Mesothelial cell of epicardium (in vitro differentiated cells): ENCODE measurements at regions not wholly inside any gene's neighbourhood (a gene's known extent, or its start where the extent isn't known, plus 50 kb on each side); places are given as distances from the start of the nearest gene placed in this dataset.

Source experiments
- DNase-seq, 2 experiments: peaks; one replicate each; pipeline ENCODE4 v3.0.0; 2021; ENCODE audit warnings: low spot score in 2 of 2; ENCODE audit not compliant: unreplicated experiment in 2 of 2
- H3K27ac Mint-ChIP-seq: 2 replicates; pipeline ENCODE4 v1.8.0; 2021; ENCODE audit warnings: mixed read lengths
- H3K27me3 Mint-ChIP-seq: 2 replicates; pipeline ENCODE4 v1.8.0; 2021; ENCODE audit warnings: low read depth, mixed read lengths
- H3K36me3 Mint-ChIP-seq: 2 replicates; pipeline ENCODE4 v1.8.0; 2021; ENCODE audit warnings: mixed read lengths
- H3K4me1 Mint-ChIP-seq: 2 replicates; pipeline ENCODE4 v1.8.0; 2021; ENCODE audit warnings: mixed read lengths
- H3K4me3 Mint-ChIP-seq: 2 replicates; pipeline ENCODE4 v1.8.0; 2021; ENCODE audit warnings: mild to moderate bottlenecking, moderate library complexity, mixed read lengths
- H3K9me3 Mint-ChIP-seq: 2 replicates; pipeline ENCODE4 v1.8.0; 2021; ENCODE audit warnings: mixed read lengths
- TF ChIP-seq, protein P1 (sequence below): fragments of 200-600 bp; sonication (generic); IDR thresholded peaks from one replicate; pipeline ENCODE4 v1.5.0; 2021; ENCODE audit warnings: antibody characterized with exemption; ENCODE audit not compliant: unreplicated experiment

DNA sequence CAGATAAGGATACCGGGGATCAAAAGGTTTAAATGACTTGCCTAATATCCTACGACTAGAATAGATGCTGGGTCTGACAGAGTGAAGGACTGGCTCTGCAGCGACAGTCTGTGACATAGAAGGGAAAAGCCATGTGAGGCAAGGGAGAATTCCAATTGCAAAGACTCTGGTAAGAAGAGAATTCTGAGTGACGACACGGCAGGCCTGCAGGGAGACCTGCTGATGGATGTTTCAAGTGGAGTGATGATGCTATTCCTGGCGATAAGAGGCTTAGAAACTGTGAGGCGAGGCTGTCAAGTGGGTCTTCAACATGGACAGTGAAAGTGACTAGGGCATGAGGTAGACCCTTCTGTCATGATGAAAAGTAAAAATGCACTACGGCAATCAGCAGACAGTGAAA, 176.6 kb upstream of the PBX1 start:
- Mint-ChIP-seq H3K4me1 (no peaks in the 10 kb centered on the region), H3K9me3 (peaks cover 5% of the 10 kb centered on the region), H3K27ac (no peak overlapping the region), H3K27me3 (no peaks in the 10 kb centered on the region), H3K4me3 (no peak overlapping the region), H3K36me3 (no peaks in the 10 kb centered on the region)
- TF ChIP-seq, protein P1, sequence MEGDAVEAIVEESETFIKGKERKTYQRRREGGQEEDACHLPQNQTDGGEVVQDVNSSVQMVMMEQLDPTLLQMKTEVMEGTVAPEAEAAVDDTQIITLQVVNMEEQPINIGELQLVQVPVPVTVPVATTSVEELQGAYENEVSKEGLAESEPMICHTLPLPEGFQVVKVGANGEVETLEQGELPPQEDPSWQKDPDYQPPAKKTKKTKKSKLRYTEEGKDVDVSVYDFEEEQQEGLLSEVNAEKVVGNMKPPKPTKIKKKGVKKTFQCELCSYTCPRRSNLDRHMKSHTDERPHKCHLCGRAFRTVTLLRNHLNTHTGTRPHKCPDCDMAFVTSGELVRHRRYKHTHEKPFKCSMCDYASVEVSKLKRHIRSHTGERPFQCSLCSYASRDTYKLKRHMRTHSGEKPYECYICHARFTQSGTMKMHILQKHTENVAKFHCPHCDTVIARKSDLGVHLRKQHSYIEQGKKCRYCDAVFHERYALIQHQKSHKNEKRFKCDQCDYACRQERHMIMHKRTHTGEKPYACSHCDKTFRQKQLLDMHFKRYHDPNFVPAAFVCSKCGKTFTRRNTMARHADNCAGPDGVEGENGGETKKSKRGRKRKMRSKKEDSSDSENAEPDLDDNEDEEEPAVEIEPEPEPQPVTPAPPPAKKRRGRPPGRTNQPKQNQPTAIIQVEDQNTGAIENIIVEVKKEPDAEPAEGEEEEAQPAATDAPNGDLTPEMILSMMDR = no peak
- DNase-seq = no peak

- Mint-ChIP-seq H3K27me3 (no peaks in the 10 kb centered on the region), H3K36me3 (no peaks in the 10 kb centered on the region), H3K4me3 (no peak overlapping the region), H3K4me1 (no peaks in the 10 kb centered on the region), H3K9me3 (peaks cover 5% of the 10 kb centered on the region), H3K27ac (no peak overlapping the region)
- no peak for DNase-seq
- TF ChIP-seq, protein P1 = no peak
Measured at GRCh38 chr1:164384262-164384661, 174.7 kb upstream of the PBX1 start.

GRCh38 chr1:164417016-164417704, 141.8 kb upstream of the PBX1 start:
- Mint-ChIP-seq H3K9me3 (peaks cover 8% of the 10 kb centered on the region), H3K27me3 (no peaks in the 10 kb centered on the region), H3K27ac (no peak overlapping the region), H3K4me1 (peaks cover 2% of the 10 kb centered on the region), H3K4me3 (no peak overlapping the region), H3K36me3 (no peaks in the 10 kb centered on the region)
- TF ChIP-seq, protein P1 = no peak
- DNase-seq = no peak

- Mint-ChIP-seq H3K27ac (no peak overlapping the region), H3K9me3 (peaks cover 4% of the 10 kb centered on the region), H3K36me3 (no peaks in the 10 kb centered on the region), H3K27me3 (no peaks in the 10 kb centered on the region), H3K4me1 (no peaks in the 10 kb centered on the region), H3K4me3 (no peak overlapping the region)
- no peak for DNase-seq
- TF ChIP-seq, protein P1 = no peak
Measured at GRCh38 chr1:164423136-164423535, 135.8 kb upstream of the PBX1 start.

GRCh38 chr1:164433141-164433817, 125.7 kb upstream of the PBX1 start:
- TF ChIP-seq, protein P1 = no peak
- H3K27me3 Mint-ChIP-seq = no peaks in the 10 kb centered on the region
- H3K9me3 Mint-ChIP-seq = no peaks in the 10 kb centered on the region
- no peaks in the 10 kb centered on the region for H3K4me1 Mint-ChIP-seq
- H3K27ac Mint-ChIP-seq = no peak overlapping the region
- DNase-seq = no peak
- H3K36me3 Mint-ChIP-seq = no peaks in the 10 kb centered on the region
- no peak overlapping the region for H3K4me3 Mint-ChIP-seq
